NB4 (cell line): ENCODE measurements at regions not wholly inside any gene's neighbourhood (a gene's known extent, or its start where the extent isn't known, plus 50 kb on each side); places are given as distances from the start of the nearest gene placed in this dataset.
A peak's percentile ranks its signal among the peaks of the same experiment; 100 is the strongest.

Experiments
- DNase-seq: peaks from one replicate; pipeline ENCODE4 v3.0.0; 2010; ENCODE audit warnings: low read depth
- H3K4me3 ChIP-seq: one replicate; pipeline ENCODE4 v1.5.1; 2011; ENCODE audit warnings: mild to moderate bottlenecking, low read depth, low read length, moderate library complexity
- MYC ChIP-seq: IDR thresholded peaks from 2 replicates; pipeline ENCODE4 v1.6.1; 2011; ENCODE audit warnings: low read depth, low read length
- POLR2A ChIP-seq: IDR thresholded peaks from 2 replicates; pipeline ENCODE4 v1.6.1; 2011; ENCODE audit warnings: mild to moderate bottlenecking; ENCODE audit not compliant: insufficient read length; ENCODE audit errors: extremely low read depth
- TF ChIP-seq, protein P1 (sequence below): IDR thresholded peaks from one replicate; pipeline ENCODE4 v1.5.1; 2012; ENCODE audit warnings: low read depth, low read length
- TF ChIP-seq, protein P2 (sequence below): IDR thresholded peaks from 2 replicates; pipeline ENCODE4 v1.6.1; 2011; ENCODE audit warnings: low read depth, low read length

DNA sequence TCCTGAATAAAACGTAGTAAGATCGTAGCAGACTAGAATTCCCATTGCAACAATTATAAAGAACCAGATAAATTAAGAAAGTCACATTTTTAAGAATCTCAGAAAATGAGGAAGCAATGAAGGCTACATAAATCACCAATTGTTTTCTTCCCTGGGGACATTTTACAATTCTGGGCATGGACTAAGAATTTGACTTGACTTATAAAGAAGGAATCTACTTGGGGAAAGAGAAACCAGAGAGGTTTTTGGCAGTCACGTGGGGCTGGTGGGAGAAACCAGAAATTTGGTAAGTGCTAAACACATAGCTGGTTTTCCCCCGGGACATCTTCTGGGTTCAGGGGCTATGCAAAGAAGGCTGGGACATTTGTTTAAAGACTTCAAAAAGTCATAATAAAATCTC is 109.8 kb upstream of the IL6 start:
- TF ChIP-seq MYC (no peak), POLR2A (no peak)
- TF ChIP-seq, protein P1, sequence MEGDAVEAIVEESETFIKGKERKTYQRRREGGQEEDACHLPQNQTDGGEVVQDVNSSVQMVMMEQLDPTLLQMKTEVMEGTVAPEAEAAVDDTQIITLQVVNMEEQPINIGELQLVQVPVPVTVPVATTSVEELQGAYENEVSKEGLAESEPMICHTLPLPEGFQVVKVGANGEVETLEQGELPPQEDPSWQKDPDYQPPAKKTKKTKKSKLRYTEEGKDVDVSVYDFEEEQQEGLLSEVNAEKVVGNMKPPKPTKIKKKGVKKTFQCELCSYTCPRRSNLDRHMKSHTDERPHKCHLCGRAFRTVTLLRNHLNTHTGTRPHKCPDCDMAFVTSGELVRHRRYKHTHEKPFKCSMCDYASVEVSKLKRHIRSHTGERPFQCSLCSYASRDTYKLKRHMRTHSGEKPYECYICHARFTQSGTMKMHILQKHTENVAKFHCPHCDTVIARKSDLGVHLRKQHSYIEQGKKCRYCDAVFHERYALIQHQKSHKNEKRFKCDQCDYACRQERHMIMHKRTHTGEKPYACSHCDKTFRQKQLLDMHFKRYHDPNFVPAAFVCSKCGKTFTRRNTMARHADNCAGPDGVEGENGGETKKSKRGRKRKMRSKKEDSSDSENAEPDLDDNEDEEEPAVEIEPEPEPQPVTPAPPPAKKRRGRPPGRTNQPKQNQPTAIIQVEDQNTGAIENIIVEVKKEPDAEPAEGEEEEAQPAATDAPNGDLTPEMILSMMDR: no peak
- TF ChIP-seq, protein P2, sequence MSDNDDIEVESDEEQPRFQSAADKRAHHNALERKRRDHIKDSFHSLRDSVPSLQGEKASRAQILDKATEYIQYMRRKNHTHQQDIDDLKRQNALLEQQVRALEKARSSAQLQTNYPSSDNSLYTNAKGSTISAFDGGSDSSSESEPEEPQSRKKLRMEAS: no peak
- no peak overlapping the region for H3K4me3 ChIP-seq
- peak; percentile 3 for DNase-seq

- no peak overlapping the region for H3K4me3 ChIP-seq
- DNase-seq: no peak
- TF ChIP-seq POLR2A (no peak), MYC (no peak)
- TF ChIP-seq, protein P2: no peak
- TF ChIP-seq, protein P1: no peak
These were observed 113.5 kb upstream of the IL6 start for GRCh38 chr7:22613496-22613895.

GRCh38 chr7:22612776-22613175 is 112.8 kb upstream of the STEAP1B start:
- TF ChIP-seq POLR2A: no peak
- no peak for TF ChIP-seq MYC
- TF ChIP-seq, protein P1: no peak
- TF ChIP-seq, protein P2: no peak
- no peak for DNase-seq
- no peak overlapping the region for H3K4me3 ChIP-seq

DNA sequence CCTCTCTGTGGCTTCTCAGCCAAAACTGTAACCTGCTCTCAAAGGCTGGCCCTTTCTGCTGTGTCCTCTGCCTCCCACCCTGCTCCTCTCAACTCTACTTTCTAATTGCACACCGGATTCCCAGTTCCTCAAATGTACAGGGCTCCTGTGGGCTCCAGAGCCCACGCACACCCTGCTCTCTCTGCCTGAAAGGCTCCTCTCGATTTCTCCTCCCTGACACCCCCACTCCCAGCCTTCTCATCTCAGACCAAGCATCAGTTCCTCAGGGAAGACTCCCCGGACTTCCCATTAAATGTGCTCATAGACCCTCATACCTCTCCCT is 111.7 kb upstream of the STEAP1B start:
- DNase-seq: no peak
- no peak for TF ChIP-seq POLR2A
- no peak overlapping the region for H3K4me3 ChIP-seq

- TF ChIP-seq, protein P2: no peak
- TF ChIP-seq POLR2A: no peak
- no peak overlapping the region for H3K4me3 ChIP-seq
- DNase-seq: no peak
These were observed 111.2 kb upstream of the STEAP1B start for GRCh38 chr7:22610951-22611757.

DNA sequence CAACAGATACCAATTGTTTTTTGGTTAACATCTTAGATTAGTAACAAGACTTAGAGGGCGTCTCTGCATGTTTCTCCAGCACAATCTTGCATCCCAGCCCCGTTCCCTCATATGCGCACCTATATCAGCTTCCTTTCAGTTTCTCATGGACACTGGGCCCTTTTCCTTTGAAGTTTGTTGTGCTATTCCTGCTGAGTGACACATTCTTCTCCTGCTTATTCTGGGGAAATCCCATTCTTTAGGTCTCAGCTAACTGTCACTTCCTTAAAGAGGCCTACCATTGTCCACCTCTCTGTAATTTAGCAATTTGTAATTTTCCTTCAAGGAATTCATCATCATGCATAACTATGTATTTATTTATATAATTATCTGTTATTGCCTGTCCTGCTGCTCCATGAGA is 110.3 kb upstream of the STEAP1B start:
- TF ChIP-seq, protein P1: no peak
- TF ChIP-seq, protein P2: no peak
- TF ChIP-seq MYC: no peak
- no peak for TF ChIP-seq POLR2A

More for the DNA sequence above, 110.3 kb upstream of the STEAP1B start:
- DNase-seq: no peak
- no peak overlapping the region for H3K4me3 ChIP-seq
